22Rv1 (cell line): ENCODE measurements at regions not wholly inside any gene's neighbourhood (a gene's known extent, or its start where the extent isn't known, plus 50 kb on each side); places are given as distances from the start of the nearest gene placed in this dataset.
A peak's percentile ranks its signal among the peaks of the same experiment; 100 is the strongest.

Experiments used
- H3K27ac ChIP-seq: fragments of 450-650 bp; 2 replicates; pipeline ENCODE4 v1.5.1; 2017
- CTCF ChIP-seq: fragments of 450-650 bp; IDR thresholded peaks from 2 replicates; pipeline ENCODE4 v1.5.1; 2017; ENCODE audit warnings: mild to moderate bottlenecking
- ZFX ChIP-seq: fragments of 450-650 bp; IDR thresholded peaks from 2 replicates; pipeline ENCODE4 v1.6.1; 2017; ENCODE audit warnings: antibody characterized with exemption, borderline replicate concordance

- TF ChIP-seq CTCF = no peak
- TF ChIP-seq ZFX = no peak
- no peak overlapping the region for H3K27ac ChIP-seq
Measured at GRCh38 chr11:11044137-11044855, 186.4 kb upstream of the ZBED5 start.

GRCh38 chr11:11043721-11044120, 185.9 kb upstream of the ZBED5 start:
- TF ChIP-seq ZFX (no peak), CTCF (no peak)
- no peak overlapping the region for H3K27ac ChIP-seq

GRCh38 chr11:11039208-11039965, 181.5 kb upstream of the ZBED5 start:
- no peak overlapping the region for H3K27ac ChIP-seq
- TF ChIP-seq ZFX = no peak
- TF ChIP-seq CTCF = no peak

- no peak overlapping the region for H3K27ac ChIP-seq
- no peak for TF ChIP-seq CTCF
- TF ChIP-seq ZFX = no peak
Measured at GRCh38 chr11:11038782-11039181, 180.9 kb upstream of the ZBED5 start.

- no peak overlapping the region for H3K27ac ChIP-seq
- TF ChIP-seq ZFX (no peak), CTCF (no peak)
Measured at GRCh38 chr11:11038352-11038751, 180.5 kb upstream of the ZBED5 start.

GRCh38 chr11:11036848-11037732, 179.2 kb upstream of the ZBED5 start:
- H3K27ac ChIP-seq = no peak overlapping the region
- peak; percentile 78 for TF ChIP-seq CTCF
- TF ChIP-seq ZFX = no peak
